ENCODE measurements at regions not wholly inside any gene's neighbourhood (a gene's known extent, or its start where the extent isn't known, plus 50 kb on each side); places are given as distances from the start of the nearest gene placed in this dataset.

DNA sequence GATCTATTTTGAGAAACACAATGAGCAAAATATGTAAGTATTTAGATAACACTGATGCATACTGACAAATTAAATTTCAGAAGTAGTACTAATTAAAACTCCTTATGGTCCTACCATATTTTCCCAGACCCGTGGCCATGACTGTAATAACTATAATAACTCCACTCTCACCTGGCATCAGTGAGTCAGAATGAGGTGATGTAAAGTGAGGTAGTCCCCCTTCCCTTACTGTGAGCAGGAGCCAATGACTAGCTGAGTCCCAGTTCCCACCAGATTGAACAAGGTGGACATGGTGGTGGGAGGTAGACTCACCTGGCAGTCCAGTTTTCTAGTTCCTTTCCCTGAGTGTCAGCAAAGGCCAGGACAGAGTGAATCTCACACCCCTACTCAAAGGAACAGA, 630.5 kb upstream of the IGFBP3 start (continued):
- TF ChIP-seq, protein P1, sequence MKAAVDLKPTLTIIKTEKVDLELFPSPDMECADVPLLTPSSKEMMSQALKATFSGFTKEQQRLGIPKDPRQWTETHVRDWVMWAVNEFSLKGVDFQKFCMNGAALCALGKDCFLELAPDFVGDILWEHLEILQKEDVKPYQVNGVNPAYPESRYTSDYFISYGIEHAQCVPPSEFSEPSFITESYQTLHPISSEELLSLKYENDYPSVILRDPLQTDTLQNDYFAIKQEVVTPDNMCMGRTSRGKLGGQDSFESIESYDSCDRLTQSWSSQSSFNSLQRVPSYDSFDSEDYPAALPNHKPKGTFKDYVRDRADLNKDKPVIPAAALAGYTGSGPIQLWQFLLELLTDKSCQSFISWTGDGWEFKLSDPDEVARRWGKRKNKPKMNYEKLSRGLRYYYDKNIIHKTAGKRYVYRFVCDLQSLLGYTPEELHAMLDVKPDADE (IDR thresholded peaks at IDR 0.05), result no peak
- no peak for TF ChIP-seq POLR2AphosphoS5 (IDR thresholded peaks at IDR 0.05; ENCODE audit: low read depth)

DNA sequence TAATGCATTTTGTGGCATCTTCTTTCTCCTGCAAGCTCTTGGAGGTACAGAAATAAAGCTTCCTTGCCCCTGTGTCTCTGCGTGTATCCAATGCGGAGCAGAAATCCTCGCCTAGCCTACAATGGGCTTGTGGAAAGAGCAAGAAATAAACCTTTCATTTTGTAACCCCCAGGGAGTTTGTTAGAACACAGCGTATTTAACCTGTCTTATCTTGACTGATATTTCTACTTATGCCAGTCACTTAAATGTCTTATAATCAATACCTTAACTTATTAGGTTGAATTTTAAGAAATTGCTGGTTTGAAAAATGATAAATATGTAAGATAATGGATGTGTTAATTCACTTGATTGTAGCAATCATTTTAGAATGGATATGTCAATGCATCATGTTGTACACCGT, 629.8 kb upstream of the IGFBP3 start:
- DNase-seq (ENCODE audit: low spot score) (no peak), ATAC-seq (no peak)
- no peak overlapping the region for H3K27ac Mint-ChIP-seq
- Histone ChIP-seq H3K27me3 (ENCODE audit: insufficient read depth) (no peaks in the 10 kb centered on the region), H3K4me3 (no peak overlapping the region), H3K79me2 (replicated peaks; ENCODE audit: insufficient read depth) (no peaks in the 10 kb centered on the region), H3F3A (replicated peaks; ENCODE audit: low read depth) (no peaks in the 10 kb centered on the region), H3K4me1 (ENCODE audit: insufficient read depth) (no peaks in the 10 kb centered on the region), H3K36me3 (ENCODE audit: insufficient read depth) (no peaks in the 10 kb centered on the region), H2AFZ (no peak overlapping the region), H3K9me2 (ENCODE audit: insufficient read depth) (no peaks in the 10 kb centered on the region), H4K20me1 (replicated peaks; ENCODE audit: insufficient read depth) (no peaks in the 10 kb centered on the region), H3K27ac (ENCODE audit: low read depth) (no peak overlapping the region), H3K4me2 (no peak overlapping the region)
- no peaks in the 10 kb centered on the region for H3K9me3 Mint-ChIP-seq
- no peaks in the 10 kb centered on the region for H3K36me3 Mint-ChIP-seq (ENCODE audit: low read depth)
- peaks cover 1% of the 10 kb centered on the region for H3K27me3 Mint-ChIP-seq (ENCODE audit: insufficient read depth, low read depth, poor library complexity)
- no peak overlapping the region for H3K4me3 Mint-ChIP-seq
- no peaks in the 10 kb centered on the region for H3K4me1 Mint-ChIP-seq
- TF ChIP-seq CREB1 (CRISPR knock-in tag; IDR thresholded peaks at IDR 0.05; ENCODE audit: low read depth) (no peak), ZNF114 (CRISPR knock-in tag; IDR thresholded peaks at IDR 0.05) (no peak), EZH2 (IDR thresholded peaks at IDR 0.05; ENCODE audit: low read depth, unreplicated experiment) (no peak), EZH2phosphoT487 (IDR thresholded peaks at IDR 0.05; ENCODE audit: unreplicated experiment) (no peak), POLR2AphosphoS5 (IDR thresholded peaks at IDR 0.05; ENCODE audit: low read depth) (no peak), STAT1 (IDR thresholded peaks at IDR 0.05; ENCODE audit: unreplicated experiment) (no peak), NANOG (IDR thresholded peaks at IDR 0.05; ENCODE audit: borderline replicate concordance) (no peak), ZNF331 (CRISPR knock-in tag; IDR thresholded peaks at IDR 0.05; ENCODE audit: low read depth) (no peak)
- TF ChIP-seq, protein P2, sequence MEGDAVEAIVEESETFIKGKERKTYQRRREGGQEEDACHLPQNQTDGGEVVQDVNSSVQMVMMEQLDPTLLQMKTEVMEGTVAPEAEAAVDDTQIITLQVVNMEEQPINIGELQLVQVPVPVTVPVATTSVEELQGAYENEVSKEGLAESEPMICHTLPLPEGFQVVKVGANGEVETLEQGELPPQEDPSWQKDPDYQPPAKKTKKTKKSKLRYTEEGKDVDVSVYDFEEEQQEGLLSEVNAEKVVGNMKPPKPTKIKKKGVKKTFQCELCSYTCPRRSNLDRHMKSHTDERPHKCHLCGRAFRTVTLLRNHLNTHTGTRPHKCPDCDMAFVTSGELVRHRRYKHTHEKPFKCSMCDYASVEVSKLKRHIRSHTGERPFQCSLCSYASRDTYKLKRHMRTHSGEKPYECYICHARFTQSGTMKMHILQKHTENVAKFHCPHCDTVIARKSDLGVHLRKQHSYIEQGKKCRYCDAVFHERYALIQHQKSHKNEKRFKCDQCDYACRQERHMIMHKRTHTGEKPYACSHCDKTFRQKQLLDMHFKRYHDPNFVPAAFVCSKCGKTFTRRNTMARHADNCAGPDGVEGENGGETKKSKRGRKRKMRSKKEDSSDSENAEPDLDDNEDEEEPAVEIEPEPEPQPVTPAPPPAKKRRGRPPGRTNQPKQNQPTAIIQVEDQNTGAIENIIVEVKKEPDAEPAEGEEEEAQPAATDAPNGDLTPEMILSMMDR (conservative IDR thresholded peaks at IDR 0.05; ENCODE audit: low read depth in 2 of 2), result no peak
- TF ChIP-seq, protein P1 (IDR thresholded peaks at IDR 0.05), result no peak
- TF ChIP-seq, protein P3, sequence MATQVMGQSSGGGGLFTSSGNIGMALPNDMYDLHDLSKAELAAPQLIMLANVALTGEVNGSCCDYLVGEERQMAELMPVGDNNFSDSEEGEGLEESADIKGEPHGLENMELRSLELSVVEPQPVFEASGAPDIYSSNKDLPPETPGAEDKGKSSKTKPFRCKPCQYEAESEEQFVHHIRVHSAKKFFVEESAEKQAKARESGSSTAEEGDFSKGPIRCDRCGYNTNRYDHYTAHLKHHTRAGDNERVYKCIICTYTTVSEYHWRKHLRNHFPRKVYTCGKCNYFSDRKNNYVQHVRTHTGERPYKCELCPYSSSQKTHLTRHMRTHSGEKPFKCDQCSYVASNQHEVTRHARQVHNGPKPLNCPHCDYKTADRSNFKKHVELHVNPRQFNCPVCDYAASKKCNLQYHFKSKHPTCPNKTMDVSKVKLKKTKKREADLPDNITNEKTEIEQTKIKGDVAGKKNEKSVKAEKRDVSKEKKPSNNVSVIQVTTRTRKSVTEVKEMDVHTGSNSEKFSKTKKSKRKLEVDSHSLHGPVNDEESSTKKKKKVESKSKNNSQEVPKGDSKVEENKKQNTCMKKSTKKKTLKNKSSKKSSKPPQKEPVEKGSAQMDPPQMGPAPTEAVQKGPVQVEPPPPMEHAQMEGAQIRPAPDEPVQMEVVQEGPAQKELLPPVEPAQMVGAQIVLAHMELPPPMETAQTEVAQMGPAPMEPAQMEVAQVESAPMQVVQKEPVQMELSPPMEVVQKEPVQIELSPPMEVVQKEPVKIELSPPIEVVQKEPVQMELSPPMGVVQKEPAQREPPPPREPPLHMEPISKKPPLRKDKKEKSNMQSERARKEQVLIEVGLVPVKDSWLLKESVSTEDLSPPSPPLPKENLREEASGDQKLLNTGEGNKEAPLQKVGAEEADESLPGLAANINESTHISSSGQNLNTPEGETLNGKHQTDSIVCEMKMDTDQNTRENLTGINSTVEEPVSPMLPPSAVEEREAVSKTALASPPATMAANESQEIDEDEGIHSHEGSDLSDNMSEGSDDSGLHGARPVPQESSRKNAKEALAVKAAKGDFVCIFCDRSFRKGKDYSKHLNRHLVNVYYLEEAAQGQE (IDR thresholded peaks at IDR 0.05; ENCODE audit: unreplicated experiment), result no peak
- TF ChIP-seq, protein P4, sequence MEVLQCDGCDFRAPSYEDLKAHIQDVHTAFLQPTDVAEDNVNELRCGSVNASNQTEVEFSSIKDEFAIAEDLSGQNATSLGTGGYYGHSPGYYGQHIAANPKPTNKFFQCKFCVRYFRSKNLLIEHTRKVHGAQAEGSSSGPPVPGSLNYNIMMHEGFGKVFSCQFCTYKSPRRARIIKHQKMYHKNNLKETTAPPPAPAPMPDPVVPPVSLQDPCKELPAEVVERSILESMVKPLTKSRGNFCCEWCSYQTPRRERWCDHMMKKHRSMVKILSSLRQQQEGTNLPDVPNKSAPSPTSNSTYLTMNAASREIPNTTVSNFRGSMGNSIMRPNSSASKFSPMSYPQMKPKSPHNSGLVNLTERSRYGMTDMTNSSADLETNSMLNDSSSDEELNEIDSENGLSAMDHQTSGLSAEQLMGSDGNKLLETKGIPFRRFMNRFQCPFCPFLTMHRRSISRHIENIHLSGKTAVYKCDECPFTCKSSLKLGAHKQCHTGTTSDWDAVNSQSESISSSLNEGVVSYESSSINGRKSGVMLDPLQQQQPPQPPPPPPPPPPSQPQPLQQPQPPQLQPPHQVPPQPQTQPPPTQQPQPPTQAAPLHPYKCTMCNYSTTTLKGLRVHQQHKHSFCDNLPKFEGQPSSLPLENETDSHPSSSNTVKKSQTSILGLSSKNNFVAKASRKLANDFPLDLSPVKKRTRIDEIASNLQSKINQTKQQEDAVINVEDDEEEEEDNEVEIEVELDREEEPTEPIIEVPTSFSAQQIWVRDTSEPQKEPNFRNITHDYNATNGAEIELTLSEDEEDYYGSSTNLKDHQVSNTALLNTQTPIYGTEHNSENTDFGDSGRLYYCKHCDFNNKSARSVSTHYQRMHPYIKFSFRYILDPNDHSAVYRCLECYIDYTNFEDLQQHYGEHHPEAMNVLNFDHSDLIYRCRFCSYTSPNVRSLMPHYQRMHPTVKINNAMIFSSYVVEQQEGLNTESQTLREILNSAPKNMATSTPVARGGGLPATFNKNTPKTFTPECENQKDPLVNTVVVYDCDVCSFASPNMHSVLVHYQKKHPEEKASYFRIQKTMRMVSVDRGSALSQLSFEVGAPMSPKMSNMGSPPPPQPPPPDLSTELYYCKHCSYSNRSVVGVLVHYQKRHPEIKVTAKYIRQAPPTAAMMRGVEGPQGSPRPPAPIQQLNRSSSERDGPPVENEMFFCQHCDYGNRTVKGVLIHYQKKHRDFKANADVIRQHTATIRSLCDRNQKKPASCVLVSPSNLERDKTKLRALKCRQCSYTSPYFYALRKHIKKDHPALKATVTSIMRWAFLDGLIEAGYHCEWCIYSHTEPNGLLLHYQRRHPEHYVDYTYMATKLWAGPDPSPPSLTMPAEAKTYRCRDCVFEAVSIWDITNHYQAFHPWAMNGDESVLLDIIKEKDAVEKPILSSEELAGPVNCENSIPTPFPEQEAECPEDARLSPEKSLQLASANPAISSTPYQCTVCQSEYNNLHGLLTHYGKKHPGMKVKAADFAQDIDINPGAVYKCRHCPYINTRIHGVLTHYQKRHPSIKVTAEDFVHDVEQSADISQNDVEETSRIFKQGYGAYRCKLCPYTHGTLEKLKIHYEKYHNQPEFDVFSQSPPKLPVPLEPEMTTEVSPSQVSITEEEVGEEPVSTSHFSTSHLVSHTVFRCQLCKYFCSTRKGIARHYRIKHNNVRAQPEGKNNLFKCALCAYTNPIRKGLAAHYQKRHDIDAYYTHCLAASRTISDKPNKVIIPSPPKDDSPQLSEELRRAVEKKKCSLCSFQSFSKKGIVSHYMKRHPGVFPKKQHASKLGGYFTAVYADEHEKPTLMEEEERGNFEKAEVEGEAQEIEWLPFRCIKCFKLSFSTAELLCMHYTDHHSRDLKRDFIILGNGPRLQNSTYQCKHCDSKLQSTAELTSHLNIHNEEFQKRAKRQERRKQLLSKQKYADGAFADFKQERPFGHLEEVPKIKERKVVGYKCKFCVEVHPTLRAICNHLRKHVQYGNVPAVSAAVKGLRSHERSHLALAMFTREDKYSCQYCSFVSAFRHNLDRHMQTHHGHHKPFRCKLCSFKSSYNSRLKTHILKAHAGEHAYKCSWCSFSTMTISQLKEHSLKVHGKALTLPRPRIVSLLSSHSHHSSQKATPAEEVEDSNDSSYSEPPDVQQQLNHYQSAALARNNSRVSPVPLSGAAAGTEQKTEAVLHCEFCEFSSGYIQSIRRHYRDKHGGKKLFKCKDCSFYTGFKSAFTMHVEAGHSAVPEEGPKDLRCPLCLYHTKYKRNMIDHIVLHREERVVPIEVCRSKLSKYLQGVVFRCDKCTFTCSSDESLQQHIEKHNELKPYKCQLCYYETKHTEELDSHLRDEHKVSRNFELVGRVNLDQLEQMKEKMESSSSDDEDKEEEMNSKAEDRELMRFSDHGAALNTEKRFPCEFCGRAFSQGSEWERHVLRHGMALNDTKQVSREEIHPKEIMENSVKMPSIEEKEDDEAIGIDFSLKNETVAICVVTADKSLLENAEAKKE (CRISPR knock-in tag; IDR thresholded peaks at IDR 0.05), result no peak
